ENCODE measurements at regions not wholly inside any gene's neighbourhood (a gene's known extent, or its start where the extent isn't known, plus 50 kb on each side); places are given as distances from the start of the nearest gene placed in this dataset.

DNA sequence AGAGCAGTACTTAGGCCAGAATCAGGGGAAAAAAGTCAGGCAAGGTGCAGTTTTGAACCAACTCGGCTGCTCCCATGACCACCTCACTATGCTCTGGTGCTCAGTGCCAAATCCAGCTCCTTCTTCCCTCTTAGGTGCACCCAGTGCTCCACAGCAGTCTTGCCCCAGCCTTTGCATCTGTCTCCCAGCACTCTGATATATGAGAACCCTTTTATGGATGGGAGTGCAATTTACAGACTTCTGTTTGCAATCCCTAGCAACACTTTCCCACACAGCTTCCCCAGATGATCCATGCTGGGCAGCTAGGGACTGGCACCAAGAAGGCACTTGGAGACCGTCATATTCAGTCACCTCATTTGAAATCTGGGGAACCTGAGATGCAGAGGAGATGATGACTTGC is 267.9 kb upstream of the CCL2 start:
- ATAC-seq (no peak), DNase-seq (no peak)
- Mint-ChIP-seq H3K27me3 (ENCODE audit: low read depth) (peaks cover 18% of the 10 kb centered on the region), H3K36me3 (ENCODE audit: low read depth) (no peaks in the 10 kb centered on the region), H3K4me1 (ENCODE audit: low read depth) (no peaks in the 10 kb centered on the region), H3K4me3 (no peak overlapping the region), H3K9me3 (ENCODE audit: insufficient read depth) (no peaks in the 10 kb centered on the region), H3K27ac (no peak overlapping the region)
- CTCF ChIA-PET: no interaction called here
- POLR2A ChIA-PET: no interaction called here

DNA sequence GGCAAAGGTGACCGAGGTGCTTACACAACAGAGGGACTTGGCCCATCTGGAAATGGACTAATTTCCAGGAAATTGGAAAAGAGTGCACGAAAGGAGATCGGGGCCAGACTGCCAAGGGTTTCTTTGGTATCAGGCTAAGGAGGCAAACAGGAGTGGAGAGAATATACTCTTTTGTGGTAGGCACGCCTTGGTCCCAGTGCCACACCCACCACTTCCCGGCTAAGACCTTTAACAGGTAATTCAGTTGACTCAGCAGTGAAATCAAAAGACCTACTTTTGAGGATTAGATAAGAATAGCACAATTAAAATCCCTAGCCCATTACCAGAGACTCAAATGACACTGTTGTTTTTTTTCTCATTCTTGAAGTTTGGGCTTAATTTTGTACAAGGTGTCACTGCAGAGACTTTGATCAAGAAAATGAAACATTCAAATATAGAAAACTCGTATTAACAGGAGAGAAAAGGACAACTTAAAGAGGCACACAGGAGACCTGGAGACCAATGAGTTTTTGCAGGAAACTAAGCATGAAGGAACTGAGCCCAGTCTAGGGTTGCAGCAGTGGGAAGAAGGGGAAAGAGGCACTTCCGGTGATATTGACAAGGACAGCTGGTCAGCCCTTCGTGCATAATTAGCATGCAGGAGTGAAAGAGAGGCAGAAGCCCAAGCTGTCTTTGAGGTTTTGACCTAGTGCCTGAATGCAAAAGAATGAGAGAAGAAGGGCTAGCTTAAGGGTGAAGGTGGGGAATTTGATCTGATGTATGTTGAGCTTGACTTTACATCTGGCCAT is 265.5 kb upstream of the CCL2 start:
- no peak for DNase-seq
- no peaks in the 10 kb centered on the region for H3K36me3 Mint-ChIP-seq (ENCODE audit: low read depth)
- H3K4me1 Mint-ChIP-seq (ENCODE audit: low read depth): no peaks in the 10 kb centered on the region
- CTCF ChIA-PET: no interaction called here
- no peak overlapping the region for H3K4me3 Mint-ChIP-seq
- POLR2A ChIA-PET: no interaction called here
- ATAC-seq: no peak
- H3K27me3 Mint-ChIP-seq (ENCODE audit: low read depth): peaks cover 15% of the 10 kb centered on the region
- H3K9me3 Mint-ChIP-seq (ENCODE audit: insufficient read depth): no peaks in the 10 kb centered on the region
- no peak overlapping the region for H3K27ac Mint-ChIP-seq

DNA sequence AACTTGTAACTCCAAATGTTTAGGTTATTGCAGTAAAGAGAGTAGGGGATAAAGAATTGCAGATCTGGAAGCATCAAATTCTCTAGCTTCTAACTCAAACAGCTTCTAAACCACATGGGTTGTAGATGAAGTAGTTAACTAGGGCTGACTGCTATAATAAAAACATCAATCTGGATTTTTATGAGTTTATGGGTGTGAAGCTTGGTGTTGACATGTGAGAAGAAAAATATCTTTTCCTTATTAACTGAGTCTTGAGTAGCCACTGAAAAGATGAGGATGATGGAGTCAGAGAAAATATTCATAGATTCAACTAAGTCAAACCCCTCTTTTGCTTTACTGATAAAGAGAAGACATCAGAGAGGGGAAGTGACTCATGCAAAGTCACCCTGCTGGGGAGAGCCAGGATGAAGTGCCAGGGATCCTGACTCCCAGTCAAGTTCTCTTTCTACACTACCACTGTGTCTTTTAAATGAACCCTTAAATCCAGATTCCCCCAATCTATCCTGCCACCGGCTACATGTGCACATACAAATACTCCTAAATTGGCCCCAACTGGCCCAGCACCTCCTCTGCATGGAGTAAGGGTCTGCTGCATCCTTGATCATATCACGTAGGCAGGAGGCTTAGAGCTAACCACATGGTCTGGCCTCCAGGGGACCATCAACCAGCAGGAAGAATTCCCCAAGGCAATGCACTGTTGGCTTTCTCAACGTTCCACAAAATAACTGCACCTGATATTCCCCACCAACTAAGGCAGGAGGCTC is 264.0 kb upstream of the CCL2 start:
- Mint-ChIP-seq H3K9me3 (ENCODE audit: insufficient read depth) (no peaks in the 10 kb centered on the region), H3K4me3 (no peak overlapping the region), H3K27me3 (ENCODE audit: low read depth) (peaks cover 12% of the 10 kb centered on the region), H3K36me3 (ENCODE audit: low read depth) (no peaks in the 10 kb centered on the region), H3K4me1 (ENCODE audit: low read depth) (no peaks in the 10 kb centered on the region), H3K27ac (no peak overlapping the region)
- CTCF ChIA-PET: no interaction called here
- no peak for DNase-seq
- POLR2A ChIA-PET: no interaction called here
- ATAC-seq: no peak

DNA sequence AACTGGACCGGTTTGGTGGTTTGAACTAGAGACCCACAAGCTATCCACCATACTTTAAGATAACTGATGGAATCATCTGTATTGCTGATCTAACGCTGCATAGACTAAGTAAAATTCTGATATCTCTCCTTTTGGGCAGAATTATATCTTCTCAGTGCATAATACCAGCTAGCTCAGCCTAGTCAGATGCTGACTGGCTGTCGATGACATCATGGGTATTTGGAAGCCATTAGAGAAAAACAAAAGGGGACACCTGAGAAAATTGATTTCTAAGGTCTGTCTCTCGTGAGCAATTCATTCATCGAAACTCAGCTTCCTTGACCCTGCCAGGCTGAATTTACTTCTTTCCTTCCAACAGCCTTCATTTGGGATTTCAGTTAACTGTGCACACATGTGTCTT is 263.0 kb upstream of the CCL2 start:
- Mint-ChIP-seq H3K4me3 (no peak overlapping the region), H3K9me3 (ENCODE audit: insufficient read depth) (no peaks in the 10 kb centered on the region), H3K4me1 (ENCODE audit: low read depth) (no peaks in the 10 kb centered on the region), H3K27me3 (ENCODE audit: low read depth) (peaks cover 13% of the 10 kb centered on the region), H3K27ac (no peak overlapping the region), H3K36me3 (ENCODE audit: low read depth) (no peaks in the 10 kb centered on the region)
- ChIA-PET CTCF (no interaction called here), POLR2A (no interaction called here)
- DNase-seq: no peak
- no peak for ATAC-seq

DNA sequence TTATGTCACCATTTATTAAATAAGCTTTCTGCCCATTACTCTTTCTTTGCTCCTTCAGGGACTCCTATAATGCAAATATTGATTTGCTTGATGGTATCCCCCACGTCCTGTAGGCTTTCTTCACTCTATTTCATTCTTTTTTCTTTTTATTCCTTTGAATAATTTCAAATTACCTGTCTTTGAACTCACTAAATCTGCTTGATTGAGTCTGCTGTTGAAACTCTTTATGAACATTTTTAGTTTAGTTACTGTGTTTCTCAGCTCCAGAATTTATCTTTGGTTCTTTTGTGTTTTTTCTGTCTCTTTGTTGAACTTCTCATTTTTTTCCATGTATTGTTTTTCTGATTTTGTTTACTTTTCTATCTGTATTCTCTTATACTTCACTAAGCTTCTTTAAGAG is 254.4 kb upstream of the CCL2 start:
- Mint-ChIP-seq H3K4me3 (no peak overlapping the region), H3K36me3 (ENCODE audit: low read depth) (no peaks in the 10 kb centered on the region), H3K4me1 (ENCODE audit: low read depth) (no peaks in the 10 kb centered on the region), H3K9me3 (ENCODE audit: insufficient read depth) (peaks cover 9% of the 10 kb centered on the region), H3K27me3 (ENCODE audit: low read depth) (peaks cover 7% of the 10 kb centered on the region), H3K27ac (no peak overlapping the region)
- DNase-seq: no peak
- no peak for ATAC-seq
- CTCF ChIA-PET: no interaction called here
- POLR2A ChIA-PET: no interaction called here

DNA sequence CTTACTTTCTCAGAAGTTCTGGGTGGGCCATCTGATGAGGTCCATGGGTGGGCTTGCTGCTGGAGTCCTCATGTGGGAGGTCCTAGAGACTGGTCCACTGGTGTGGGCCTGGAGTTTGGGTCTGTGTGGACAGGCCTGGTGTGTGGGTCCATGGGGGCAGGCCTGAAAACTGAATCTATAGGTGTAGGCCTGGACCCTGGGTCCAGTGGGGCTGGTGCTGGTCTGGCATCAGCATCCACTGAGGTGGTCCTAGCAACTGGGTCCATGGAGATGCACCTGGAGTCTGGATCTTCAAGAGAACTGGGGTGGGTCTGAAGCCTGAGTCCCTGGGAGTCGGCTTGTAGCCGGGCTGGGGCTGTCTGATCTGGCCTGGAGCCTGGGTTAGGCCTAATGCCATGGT is 253.8 kb upstream of the CCL2 start:
- ATAC-seq (no peak), DNase-seq (no peak)
- Mint-ChIP-seq H3K27ac (no peak overlapping the region), H3K4me3 (no peak overlapping the region), H3K36me3 (ENCODE audit: low read depth) (no peaks in the 10 kb centered on the region), H3K27me3 (ENCODE audit: low read depth) (peaks cover 10% of the 10 kb centered on the region), H3K9me3 (ENCODE audit: insufficient read depth) (peaks cover 9% of the 10 kb centered on the region), H3K4me1 (ENCODE audit: low read depth) (no peaks in the 10 kb centered on the region)
- CTCF ChIA-PET: no interaction called here
- POLR2A ChIA-PET: no interaction called here

DNA sequence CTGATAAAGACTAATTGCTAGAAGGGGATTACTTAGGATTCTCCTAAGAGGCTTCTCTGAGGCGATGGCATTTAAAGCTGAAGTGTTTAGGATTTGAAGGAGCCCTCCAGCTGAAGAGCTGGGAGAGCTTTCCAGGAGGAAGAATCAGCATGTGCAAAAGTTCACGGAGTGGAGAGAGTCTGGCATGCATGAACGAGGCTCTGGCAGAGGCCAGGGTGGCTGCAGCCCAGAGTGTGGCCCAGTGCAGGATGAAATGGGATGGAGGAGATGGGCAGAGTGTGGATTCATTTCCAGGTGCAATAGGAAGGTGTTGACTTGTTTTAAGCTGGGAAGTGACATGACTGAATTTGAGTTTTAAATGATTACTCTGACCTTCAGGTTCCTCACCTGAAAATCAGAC is 249.0 kb upstream of the CCL2 start:
- H3K4me1 Mint-ChIP-seq (ENCODE audit: low read depth): no peaks in the 10 kb centered on the region
- POLR2A ChIA-PET: no interaction called here
- CTCF ChIA-PET: no interaction called here
- ATAC-seq: no peak
- H3K9me3 Mint-ChIP-seq (ENCODE audit: insufficient read depth): no peaks in the 10 kb centered on the region
- H3K36me3 Mint-ChIP-seq (ENCODE audit: low read depth): no peaks in the 10 kb centered on the region
- DNase-seq: no peak
- peaks cover 3% of the 10 kb centered on the region for H3K27me3 Mint-ChIP-seq (ENCODE audit: low read depth)
- no peak overlapping the region for H3K27ac Mint-ChIP-seq
- no peak overlapping the region for H3K4me3 Mint-ChIP-seq

DNA sequence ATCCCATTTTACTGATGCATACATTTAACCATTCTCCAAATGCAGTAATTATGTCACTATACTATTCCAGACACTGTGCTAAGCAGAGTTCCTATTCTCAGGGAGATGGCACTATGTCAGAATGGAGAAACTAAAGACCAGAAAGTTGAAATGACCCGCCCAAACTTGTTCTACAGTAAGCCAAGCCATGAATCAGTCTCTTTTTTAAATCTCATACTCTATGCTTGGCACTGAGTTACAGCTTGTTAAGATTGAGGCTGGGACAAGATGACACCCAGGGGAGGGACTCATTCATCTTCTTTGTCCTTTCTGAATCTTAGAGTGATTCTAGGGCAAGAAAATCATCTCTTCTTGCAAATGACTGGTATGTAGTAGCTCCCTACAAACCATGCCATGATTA is 247.0 kb upstream of the CCL2 start:
- Mint-ChIP-seq H3K36me3 (ENCODE audit: low read depth) (no peaks in the 10 kb centered on the region), H3K27me3 (ENCODE audit: low read depth) (peaks cover 3% of the 10 kb centered on the region), H3K27ac (no peak overlapping the region), H3K4me3 (no peak overlapping the region), H3K9me3 (ENCODE audit: insufficient read depth) (no peaks in the 10 kb centered on the region), H3K4me1 (ENCODE audit: low read depth) (no peaks in the 10 kb centered on the region)
- DNase-seq (no peak), ATAC-seq (no peak)
- CTCF ChIA-PET: no interaction called here
- POLR2A ChIA-PET: no interaction called here

DNA sequence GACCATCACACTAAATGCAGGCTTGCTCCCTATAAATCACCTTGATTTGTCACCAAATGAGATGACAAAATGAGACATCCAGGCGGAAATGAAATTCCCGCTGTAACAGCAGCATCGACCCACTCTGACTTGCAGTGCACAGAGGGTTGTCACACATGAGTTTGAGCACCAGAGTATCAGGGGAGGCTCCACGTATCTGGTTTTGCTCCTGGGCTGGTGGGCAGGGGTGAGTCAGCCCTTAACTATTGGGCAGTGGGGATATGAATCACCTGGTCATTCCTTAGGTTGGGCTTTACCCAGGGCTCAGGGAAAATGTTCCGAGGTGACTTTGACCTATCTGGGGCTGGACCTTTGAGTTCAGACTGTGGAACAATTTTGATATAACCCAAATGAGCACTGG is 245.2 kb upstream of the CCL2 start:
- POLR2A ChIA-PET: no interaction called here
- no peaks in the 10 kb centered on the region for H3K36me3 Mint-ChIP-seq (ENCODE audit: low read depth)
- CTCF ChIA-PET: no interaction called here
- ATAC-seq (no peak), DNase-seq (no peak)
- H3K4me1 Mint-ChIP-seq (ENCODE audit: low read depth): no peaks in the 10 kb centered on the region
- no peaks in the 10 kb centered on the region for H3K9me3 Mint-ChIP-seq (ENCODE audit: insufficient read depth)
- no peak overlapping the region for H3K27ac Mint-ChIP-seq
- H3K4me3 Mint-ChIP-seq: no peak overlapping the region
- H3K27me3 Mint-ChIP-seq (ENCODE audit: low read depth): peaks cover 3% of the 10 kb centered on the region

DNA sequence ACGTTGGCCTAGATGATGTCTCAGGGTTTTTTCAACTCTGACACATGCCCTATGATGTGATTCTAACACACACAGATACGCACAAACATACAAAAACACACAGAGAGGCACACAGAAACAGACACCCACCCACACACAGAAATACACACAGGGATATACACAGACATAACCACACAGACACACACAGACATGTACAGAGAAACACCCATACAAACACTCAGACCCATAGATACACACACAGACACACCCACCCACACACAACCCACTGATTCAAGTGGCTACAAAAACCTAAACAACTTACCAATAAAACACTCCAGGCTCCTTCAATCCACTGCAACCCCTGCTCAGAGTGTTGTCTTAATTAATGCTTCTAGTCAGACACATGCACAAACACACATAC is 244.6 kb upstream of the CCL2 start:
- ChIA-PET POLR2A (no interaction called here), CTCF (no interaction called here)
- Mint-ChIP-seq H3K36me3 (ENCODE audit: low read depth) (no peaks in the 10 kb centered on the region), H3K27me3 (ENCODE audit: low read depth) (peaks cover 3% of the 10 kb centered on the region), H3K27ac (no peak overlapping the region), H3K4me1 (ENCODE audit: low read depth) (no peaks in the 10 kb centered on the region), H3K4me3 (no peak overlapping the region), H3K9me3 (ENCODE audit: insufficient read depth) (no peaks in the 10 kb centered on the region)
- DNase-seq (no peak), ATAC-seq (no peak)

DNA sequence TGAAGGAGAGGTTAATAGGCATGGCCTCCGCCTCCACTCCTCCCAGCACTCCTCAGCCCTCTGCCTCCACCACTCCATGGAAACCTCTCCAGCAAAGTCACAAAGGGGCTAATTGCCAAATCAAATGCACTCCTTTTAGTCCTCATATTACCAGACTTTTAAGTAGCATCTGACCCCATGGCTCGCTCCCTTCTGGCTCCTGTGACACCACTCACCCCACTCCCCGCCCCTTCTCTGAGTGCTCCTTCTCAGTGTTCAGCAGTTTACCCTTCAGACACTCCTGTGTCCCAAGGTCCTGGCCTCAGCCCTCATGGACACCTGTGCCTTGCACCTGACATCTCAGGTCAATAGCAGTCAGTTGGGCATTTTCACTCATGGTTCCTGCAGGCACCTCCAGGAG is 243.5 kb upstream of the CCL2 start:
- no peak for ATAC-seq
- Mint-ChIP-seq H3K27me3 (ENCODE audit: low read depth) (no peaks in the 10 kb centered on the region), H3K4me1 (ENCODE audit: low read depth) (no peaks in the 10 kb centered on the region), H3K27ac (no peak overlapping the region), H3K9me3 (ENCODE audit: insufficient read depth) (no peaks in the 10 kb centered on the region), H3K4me3 (no peak overlapping the region), H3K36me3 (ENCODE audit: low read depth) (no peaks in the 10 kb centered on the region)
- DNase-seq: no peak
- POLR2A ChIA-PET: no interaction called here
- CTCF ChIA-PET: no interaction called here

DNA sequence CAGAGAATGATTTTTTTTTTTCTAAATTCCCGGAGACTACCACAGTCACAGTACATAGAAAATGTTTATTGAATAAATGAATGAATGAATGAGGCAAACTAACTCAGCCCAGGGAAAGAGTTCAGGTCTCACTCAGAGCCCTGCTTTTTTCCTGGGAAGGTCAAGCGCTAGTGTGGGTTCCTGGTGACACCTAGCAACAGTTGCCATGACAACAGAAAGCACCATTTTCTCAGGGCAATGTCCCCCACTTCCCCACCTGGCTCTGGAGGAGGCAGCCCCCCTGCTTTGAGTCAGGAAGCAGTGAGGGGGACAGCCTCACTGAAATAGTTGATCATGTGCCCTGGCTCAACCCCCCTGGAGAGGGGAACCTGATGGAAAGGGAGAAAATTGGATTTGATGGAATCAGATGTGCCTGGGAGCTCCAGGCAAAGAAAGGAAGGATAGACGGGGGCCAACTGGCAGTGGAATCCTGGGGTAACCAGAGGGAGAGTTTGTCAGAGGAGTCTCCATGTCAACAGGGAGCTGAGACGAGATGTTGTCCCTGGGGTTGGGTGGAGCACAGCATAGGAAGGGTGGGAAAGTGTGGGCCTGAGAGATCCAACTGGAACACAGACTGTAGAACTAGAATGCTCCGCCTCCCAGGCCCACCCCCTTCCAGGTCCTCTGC is 242.2 kb upstream of the CCL2 start:
- ChIA-PET POLR2A (no interaction called here), CTCF (no interaction called here)
- no peaks in the 10 kb centered on the region for H3K4me1 Mint-ChIP-seq (ENCODE audit: low read depth)
- H3K4me3 Mint-ChIP-seq: no peak overlapping the region
- no peak overlapping the region for H3K27ac Mint-ChIP-seq
- ATAC-seq (no peak), DNase-seq (no peak)
- H3K27me3 Mint-ChIP-seq (ENCODE audit: low read depth): peaks cover 4% of the 10 kb centered on the region
- H3K36me3 Mint-ChIP-seq (ENCODE audit: low read depth): no peaks in the 10 kb centered on the region
- H3K9me3 Mint-ChIP-seq (ENCODE audit: insufficient read depth): no peaks in the 10 kb centered on the region

Data from activated CD8-positive, alpha-beta T cell treated with anti-CD3 and anti-CD28 coated beads, Interleukin-2, amount 10 ng/mL, durations not matched to agents 7 days and 5 days (primary cell).